Peyer's patch (tissue), 4 donors: ENCODE measurements at regions not wholly inside any gene's neighbourhood (a gene's known extent, or its start where the extent isn't known, plus 50 kb on each side); places are given as distances from the start of the nearest gene placed in this dataset.

ENCODE experiments used
- DNase-seq, 3 donors: peaks; one replicate each; pipeline ENCODE4 v3.0.0-alpha.2; 2017 to 2019
- H3K27ac ChIP-seq, 4 donors: fragments of 200-600 bp; sonication (generic); one replicate each; pipeline ENCODE4 v1.5.1; 2016 to 2019
- H3K27me3 ChIP-seq, 2 donors: fragments of 200-600 bp; sonication (generic); one replicate each; pipeline ENCODE4 v1.5.1; 2019
- H3K36me3 ChIP-seq, 3 donors: fragments of 200-600 bp; sonication (generic); one replicate each; pipeline ENCODE4 v1.5.1; 2016 to 2019
- H3K4me1 ChIP-seq, 4 donors: fragments of 200-600 bp; sonication (generic); one replicate each; pipeline ENCODE4 v1.5.1; 2016 to 2019
- H3K4me3 ChIP-seq, 4 donors: fragments of 200-600 bp; sonication (generic); 1 replicate in 3 of 4; 2 replicates in 1 of 4; pipeline ENCODE4 v1.5.1; 2016 to 2019; ENCODE audit warnings: mild to moderate bottlenecking in 1 of 4
- H3K9me3 ChIP-seq, 4 donors: fragments of 200-600 bp; sonication (generic); one replicate each; pipeline ENCODE4 v1.5.1; 2016 to 2019; ENCODE audit warnings: mild to moderate bottlenecking in 1 of 4
- CTCF ChIP-seq, 6 experiments: fragments of 450-650 bp in 4 of 6; fragments of 200-600 bp in 2 of 6; sonication (generic) in 1 of 6; IDR thresholded peaks; one replicate each; pipeline ENCODE4 v1.5.1; 2017 to 2019; ENCODE audit warnings: antibody characterized with exemption in 6 of 6, mild to moderate bottlenecking in 3 of 6, moderate library complexity in 1 of 6
- POLR2A ChIP-seq, 2 donors: fragments of 450-650 bp; IDR thresholded peaks; one replicate each; pipeline ENCODE4 v1.5.1; 2017; ENCODE audit warnings: antibody characterized with exemption in 2 of 2, mild to moderate bottlenecking in 2 of 2, moderate library complexity in 2 of 2

- H3K4me1 ChIP-seq, result no peaks in the 10 kb centered on the region
- DNase-seq, result no peak
- H3K27ac ChIP-seq, result no peak overlapping the region
- no peaks in the 10 kb centered on the region for H3K36me3 ChIP-seq
- H3K27me3 ChIP-seq, result no peaks in the 10 kb centered on the region
- H3K9me3 ChIP-seq, result no peaks in the 10 kb centered on the region
- TF ChIP-seq CTCF (IDR thresholded peaks at IDR 0.05), result no peak
- TF ChIP-seq POLR2A (IDR thresholded peaks at IDR 0.05), result no peak
- no peak overlapping the region for H3K4me3 ChIP-seq
Measured at GRCh38 chrX:13469963-13470684, 99.3 kb upstream of the EGFL6 start.

DNA sequence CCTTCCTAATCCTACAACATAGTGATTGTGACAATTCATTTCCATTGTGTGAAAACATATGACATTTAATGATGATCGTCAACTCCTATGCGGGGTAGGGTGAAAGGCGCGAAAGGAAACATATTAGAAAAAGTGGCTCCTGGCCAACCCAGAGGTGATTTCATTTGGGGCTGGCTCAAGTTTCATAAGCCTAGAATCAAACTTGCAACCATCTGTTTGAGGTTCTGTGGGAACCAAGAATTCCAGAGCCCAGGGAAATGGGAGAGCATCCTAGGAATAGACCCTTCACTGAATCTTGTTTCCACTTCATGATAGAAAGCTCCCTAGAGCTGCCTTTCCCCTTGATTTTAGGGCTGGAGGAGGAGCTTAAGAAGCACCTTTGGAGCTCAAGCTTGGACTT is 101.3 kb upstream of the EGFL6 start:
- DNase-seq, result no peak
- Histone ChIP-seq H3K27ac (no peak overlapping the region), H3K9me3 (no peaks in the 10 kb centered on the region), H3K4me3 (no peak overlapping the region), H3K36me3 (no peaks in the 10 kb centered on the region), H3K27me3 (no peaks in the 10 kb centered on the region), H3K4me1 (no peaks in the 10 kb centered on the region)
- TF ChIP-seq POLR2A (IDR thresholded peaks at IDR 0.05) (no peak), CTCF (IDR thresholded peaks at IDR 0.05) (no peak)

DNA sequence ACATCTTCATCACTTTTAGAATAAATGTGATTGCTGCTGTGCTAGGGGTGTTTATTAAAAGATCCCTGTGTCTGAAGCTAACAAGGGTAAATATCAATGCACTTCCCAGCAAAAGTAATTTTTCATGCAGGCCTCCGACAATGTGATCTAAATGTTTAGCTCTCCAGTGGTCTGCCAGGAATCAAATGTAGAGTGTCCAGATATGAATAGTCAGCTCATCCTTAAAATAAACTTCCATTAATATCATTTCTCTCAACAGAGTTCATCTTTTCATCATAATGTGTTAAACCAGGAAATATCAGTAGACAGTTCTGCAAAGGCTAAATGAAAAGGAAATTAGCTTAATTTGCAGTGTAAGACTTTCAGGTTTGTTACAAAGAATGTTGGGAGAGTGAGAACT is 102.2 kb upstream of the EGFL6 start:
- TF ChIP-seq CTCF (IDR thresholded peaks at IDR 0.05), result no peak
- TF ChIP-seq POLR2A (IDR thresholded peaks at IDR 0.05), result no peak
- no peaks in the 10 kb centered on the region for H3K4me1 ChIP-seq
- no peaks in the 10 kb centered on the region for H3K27me3 ChIP-seq
- no peak for DNase-seq
- no peak overlapping the region for H3K27ac ChIP-seq
- no peak overlapping the region for H3K4me3 ChIP-seq
- H3K9me3 ChIP-seq, result no peaks in the 10 kb centered on the region
- H3K36me3 ChIP-seq, result no peaks in the 10 kb centered on the region

- no peaks in the 10 kb centered on the region for H3K27me3 ChIP-seq
- H3K9me3 ChIP-seq, result no peaks in the 10 kb centered on the region
- H3K36me3 ChIP-seq, result no peaks in the 10 kb centered on the region
- no peak overlapping the region for H3K27ac ChIP-seq
- H3K4me3 ChIP-seq, result no peak overlapping the region
- TF ChIP-seq CTCF (IDR thresholded peaks at IDR 0.05), result no peak
- TF ChIP-seq POLR2A (IDR thresholded peaks at IDR 0.05), result no peak
- no peaks in the 10 kb centered on the region for H3K4me1 ChIP-seq
- no peak for DNase-seq
Measured at GRCh38 chrX:13464599-13465275, 104.7 kb upstream of the EGFL6 start.

DNA sequence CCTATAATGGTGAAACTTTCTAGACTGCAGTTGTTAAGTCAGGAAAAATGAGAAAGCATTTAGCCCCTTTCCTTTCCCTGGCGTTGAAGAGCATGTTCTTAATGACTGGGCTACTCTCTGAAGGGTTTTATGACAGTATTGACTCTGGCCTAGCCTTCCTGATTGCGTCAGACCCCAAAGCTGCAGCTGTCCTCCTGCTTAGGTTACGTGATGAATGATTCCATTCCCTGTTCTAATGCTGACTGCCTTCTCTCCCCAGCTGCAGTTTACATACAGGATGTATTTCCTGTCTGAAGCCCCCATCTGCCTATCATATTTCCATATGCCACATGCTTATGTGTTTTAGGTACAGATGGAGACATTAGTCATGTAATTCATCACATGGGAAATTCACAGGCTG is 105.8 kb upstream of the EGFL6 start:
- H3K4me3 ChIP-seq, result no peak overlapping the region
- H3K9me3 ChIP-seq, result no peaks in the 10 kb centered on the region
- DNase-seq, result peak in 1 of 3 donors; percentile 62
- TF ChIP-seq CTCF (IDR thresholded peaks at IDR 0.05) (no peak), POLR2A (IDR thresholded peaks at IDR 0.05) (no peak)
- no peaks in the 10 kb centered on the region for H3K27me3 ChIP-seq
- no peak overlapping the region for H3K27ac ChIP-seq
- H3K36me3 ChIP-seq, result no peaks in the 10 kb centered on the region
- H3K4me1 ChIP-seq, result no peaks in the 10 kb centered on the region
